ENCODE measurements at regions not wholly inside any gene's neighbourhood (a gene's known extent, or its start where the extent isn't known, plus 50 kb on each side); places are given as distances from the start of the nearest gene placed in this dataset.

- no peak for TF ChIP-seq CTCF (IDR thresholded peaks at IDR 0.05; ENCODE audit: insufficient read depth, low read depth, low read length, missing control alignments)
- no peak for DNase-seq (ENCODE audit: low read depth)
- no peak overlapping the region for H3K4me3 ChIP-seq (ENCODE audit: low read depth, low read length)
Observed at GRCh38 chr6:133637436-133637835, 251.5 kb upstream of the TCF21 start.

- DNase-seq (ENCODE audit: low read depth): no peak
- no peak for TF ChIP-seq CTCF (IDR thresholded peaks at IDR 0.05; ENCODE audit: insufficient read depth, low read depth, low read length, missing control alignments)
- H3K4me3 ChIP-seq (ENCODE audit: low read depth, low read length): no peak overlapping the region
Observed at GRCh38 chr6:133637874-133638273, 251.0 kb upstream of the TCF21 start.

GRCh38 chr6:133641104-133641503 lies 247.8 kb upstream of the TCF21 start:
- DNase-seq (ENCODE audit: low read depth): no peak
- H3K4me3 ChIP-seq (ENCODE audit: low read depth, low read length): no peak overlapping the region
- no peak for TF ChIP-seq CTCF (IDR thresholded peaks at IDR 0.05; ENCODE audit: insufficient read depth, low read depth, low read length, missing control alignments)

GRCh38 chr6:133644548-133644891 lies 244.4 kb upstream of the TCF21 start:
- TF ChIP-seq CTCF (IDR thresholded peaks at IDR 0.05; ENCODE audit: insufficient read depth, low read depth, low read length, missing control alignments): no peak
- H3K4me3 ChIP-seq (ENCODE audit: low read depth, low read length): no peak overlapping the region
- DNase-seq (ENCODE audit: low read depth): no peak

GRCh38 chr6:133644892-133645619 lies 243.9 kb upstream of the TCF21 start:
- TF ChIP-seq CTCF (IDR thresholded peaks at IDR 0.05; ENCODE audit: insufficient read depth, low read depth, low read length, missing control alignments): no peak
- no peak for DNase-seq (ENCODE audit: low read depth)
- H3K4me3 ChIP-seq (ENCODE audit: low read depth, low read length): no peak overlapping the region

GRCh38 chr6:133645966-133646740 lies 242.8 kb upstream of the TCF21 start:
- TF ChIP-seq CTCF (IDR thresholded peaks at IDR 0.05; ENCODE audit: insufficient read depth, low read depth, low read length, missing control alignments): no peak
- no peak for DNase-seq (ENCODE audit: low read depth)
- no peak overlapping the region for H3K4me3 ChIP-seq (ENCODE audit: low read depth, low read length)

Data from GM12865 (cell line).